Activated CD4-positive, alpha-beta T cell treated with anti-CD3 and anti-CD28 coated beads, Interleukin-2, amount 10 ng/mL, durations not matched to agents 24 days and 14 days (primary cell): ENCODE measurements at regions not wholly inside any gene's neighbourhood (a gene's known extent, or its start where the extent isn't known, plus 50 kb on each side); places are given as distances from the start of the nearest gene placed in this dataset.

ENCODE experiments used
- DNase-seq: peaks from one replicate; pipeline ENCODE4 v3.0.0; 2022
- H3K27ac Mint-ChIP-seq: one replicate; pipeline ENCODE4 v1.8.0; 2022; ENCODE audit warnings: mild to moderate bottlenecking, mixed read lengths
- H3K27me3 Mint-ChIP-seq: one replicate; pipeline ENCODE4 v1.8.0; 2022; ENCODE audit warnings: mixed read lengths
- H3K36me3 Mint-ChIP-seq: one replicate; pipeline ENCODE4 v1.8.0; 2022; ENCODE audit warnings: low read depth, mild to moderate bottlenecking, mixed read lengths
- H3K4me1 Mint-ChIP-seq: one replicate; pipeline ENCODE4 v1.8.0; 2021; ENCODE audit warnings: mixed read lengths
- H3K4me3 Mint-ChIP-seq: one replicate; pipeline ENCODE4 v1.8.0; 2022; ENCODE audit warnings: mild to moderate bottlenecking, moderate library complexity, mixed read lengths
- H3K9me3 Mint-ChIP-seq: one replicate; pipeline ENCODE4 v1.8.0; 2021; ENCODE audit warnings: mixed read lengths
- intact Hi-C: fragments of 100-400 bp; cut with micrococcal nuclease; formaldehyde crosslinking; loops from one replicate; pipeline ENCODE4 v1.15.1; 2023

- no peaks in the 10 kb centered on the region for H3K9me3 Mint-ChIP-seq
- H3K36me3 Mint-ChIP-seq, result no peaks in the 10 kb centered on the region
- H3K4me3 Mint-ChIP-seq, result no peak overlapping the region
- peaks cover 5% of the 10 kb centered on the region for H3K4me1 Mint-ChIP-seq
- peaks cover 14% of the 10 kb centered on the region for H3K27me3 Mint-ChIP-seq
- no peak for DNase-seq
- no peak overlapping the region for H3K27ac Mint-ChIP-seq
- intact Hi-C loops, result no loop called here
Measured at GRCh38 chr2:234623521-234623991, 126.7 kb upstream of the ARL4C start.

- H3K27me3 Mint-ChIP-seq, result peaks cover 7% of the 10 kb centered on the region
- H3K4me1 Mint-ChIP-seq, result peaks cover 5% of the 10 kb centered on the region
- no peak for DNase-seq
- no peak overlapping the region for H3K4me3 Mint-ChIP-seq
- intact Hi-C loops, result no loop called here
- H3K36me3 Mint-ChIP-seq, result no peaks in the 10 kb centered on the region
- no peak overlapping the region for H3K27ac Mint-ChIP-seq
- no peaks in the 10 kb centered on the region for H3K9me3 Mint-ChIP-seq
Measured at GRCh38 chr2:234621120-234621519, 124.2 kb upstream of the ARL4C start.

DNA sequence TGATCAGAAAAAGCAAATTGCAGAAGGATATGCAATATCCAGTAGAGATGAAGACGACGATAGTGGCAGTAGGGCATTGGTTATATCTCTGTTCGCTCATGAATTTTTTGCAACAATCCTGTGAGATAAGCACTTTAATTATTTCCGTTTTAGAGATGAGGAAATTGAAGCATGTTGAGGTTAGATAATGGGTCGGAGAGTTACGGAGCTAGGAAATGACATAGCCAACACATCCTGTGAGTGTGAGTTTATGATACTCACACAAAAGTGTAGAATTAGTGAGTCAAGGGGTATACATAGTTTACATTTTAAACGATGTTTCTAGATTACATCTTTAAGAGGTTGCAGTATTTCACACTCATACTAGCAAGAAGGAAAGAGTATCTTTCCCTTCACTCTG is 123.1 kb upstream of the ARL4C start:
- Mint-ChIP-seq H3K27ac (no peak overlapping the region), H3K27me3 (peaks cover 7% of the 10 kb centered on the region), H3K4me3 (no peak overlapping the region), H3K4me1 (peaks cover 5% of the 10 kb centered on the region), H3K9me3 (no peaks in the 10 kb centered on the region), H3K36me3 (no peaks in the 10 kb centered on the region)
- no peak for DNase-seq
- intact Hi-C loops, result no loop called here

DNA sequence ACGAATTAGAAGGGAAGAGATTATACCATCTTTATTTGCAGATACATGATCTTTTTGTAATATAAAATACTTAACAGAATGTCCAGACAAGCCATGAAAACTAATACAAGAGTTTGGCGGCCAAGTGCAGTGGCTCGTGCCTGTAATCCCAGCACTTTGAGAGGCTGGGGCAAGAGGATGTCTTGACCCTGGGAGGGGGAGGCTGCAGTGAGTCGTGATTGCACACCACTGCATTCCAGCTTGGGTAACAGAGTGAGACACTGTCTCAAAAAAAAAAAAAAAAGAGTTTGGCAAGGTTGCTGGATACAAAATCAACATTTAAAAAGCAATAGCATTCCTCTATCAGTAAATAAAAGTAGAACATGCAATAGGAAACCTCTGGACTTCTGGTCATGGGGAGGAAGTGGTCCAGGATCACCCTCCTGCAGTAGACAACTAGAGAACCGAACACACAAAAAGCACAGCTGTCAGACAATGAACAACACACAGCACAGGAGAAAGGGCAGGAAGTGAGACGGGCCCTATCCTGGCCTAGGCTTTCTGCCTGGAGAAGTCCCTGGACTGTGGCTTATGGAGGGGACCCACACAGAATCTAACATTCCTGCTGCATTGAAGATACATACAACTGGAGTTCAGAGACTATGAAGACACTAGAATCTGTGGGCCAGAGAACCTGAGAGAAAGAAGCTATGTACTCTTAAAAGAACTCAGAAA is 118.9 kb upstream of the ARL4C start:
- H3K9me3 Mint-ChIP-seq, result no peaks in the 10 kb centered on the region
- H3K27ac Mint-ChIP-seq, result no peak overlapping the region
- DNase-seq, result no peak
- peaks cover 10% of the 10 kb centered on the region for H3K27me3 Mint-ChIP-seq
- no peaks in the 10 kb centered on the region for H3K36me3 Mint-ChIP-seq
- H3K4me3 Mint-ChIP-seq, result no peak overlapping the region
- intact Hi-C loops, result no loop called here
- H3K4me1 Mint-ChIP-seq, result peaks cover 5% of the 10 kb centered on the region

GRCh38 chr2:234611209-234611608 is 114.3 kb upstream of the ARL4C start:
- Mint-ChIP-seq H3K4me3 (no peak overlapping the region), H3K9me3 (no peaks in the 10 kb centered on the region), H3K36me3 (no peaks in the 10 kb centered on the region), H3K4me1 (no peaks in the 10 kb centered on the region), H3K27me3 (peaks cover 2% of the 10 kb centered on the region), H3K27ac (no peak overlapping the region)
- intact Hi-C loops, result no loop called here
- no peak for DNase-seq

- intact Hi-C loops, result no loop called here
- H3K9me3 Mint-ChIP-seq, result no peaks in the 10 kb centered on the region
- H3K27me3 Mint-ChIP-seq, result peaks cover 2% of the 10 kb centered on the region
- H3K36me3 Mint-ChIP-seq, result no peaks in the 10 kb centered on the region
- H3K27ac Mint-ChIP-seq, result no peak overlapping the region
- no peak for DNase-seq
- no peaks in the 10 kb centered on the region for H3K4me1 Mint-ChIP-seq
- H3K4me3 Mint-ChIP-seq, result no peak overlapping the region
Measured at GRCh38 chr2:234608946-234609345, 112.1 kb upstream of the ARL4C start.

- intact Hi-C loops, result no loop called here
- H3K27ac Mint-ChIP-seq, result no peak overlapping the region
- H3K9me3 Mint-ChIP-seq, result no peaks in the 10 kb centered on the region
- H3K27me3 Mint-ChIP-seq, result peaks cover 2% of the 10 kb centered on the region
- H3K36me3 Mint-ChIP-seq, result no peaks in the 10 kb centered on the region
- H3K4me1 Mint-ChIP-seq, result no peaks in the 10 kb centered on the region
- no peak for DNase-seq
- no peak overlapping the region for H3K4me3 Mint-ChIP-seq
Measured at GRCh38 chr2:234607691-234608090, 110.8 kb upstream of the ARL4C start.

- Mint-ChIP-seq H3K27ac (no peak overlapping the region), H3K9me3 (no peaks in the 10 kb centered on the region), H3K4me1 (no peaks in the 10 kb centered on the region), H3K27me3 (no peaks in the 10 kb centered on the region), H3K4me3 (no peak overlapping the region), H3K36me3 (no peaks in the 10 kb centered on the region)
- DNase-seq, result no peak
- intact Hi-C loops, result no loop called here
Measured at GRCh38 chr2:234606896-234607295, 110.0 kb upstream of the ARL4C start.

DNA sequence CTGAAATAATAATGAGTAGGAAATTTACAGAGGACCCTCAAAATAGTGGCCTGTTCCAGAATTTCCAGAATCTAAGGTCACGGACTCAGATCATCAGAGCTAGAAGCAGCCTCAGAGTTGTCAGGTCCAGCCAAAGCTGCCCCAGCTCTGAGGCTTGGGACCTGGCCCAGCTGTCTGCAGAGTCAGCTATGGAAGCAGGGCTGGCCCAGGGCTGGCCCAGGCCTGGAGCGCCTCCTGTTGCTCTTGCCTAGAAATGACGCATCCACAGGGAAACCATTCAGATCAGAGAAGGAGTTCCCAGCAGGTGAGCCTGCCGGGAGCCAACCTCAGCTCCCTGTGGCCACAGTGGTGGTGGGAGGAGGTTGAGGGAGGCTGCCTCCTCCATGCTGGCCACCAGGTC is 106.7 kb upstream of the ARL4C start:
- intact Hi-C loops, result no loop called here
- Mint-ChIP-seq H3K27ac (no peak overlapping the region), H3K27me3 (peaks cover 3% of the 10 kb centered on the region), H3K36me3 (no peaks in the 10 kb centered on the region), H3K4me1 (no peaks in the 10 kb centered on the region), H3K4me3 (no peak overlapping the region), H3K9me3 (no peaks in the 10 kb centered on the region)
- DNase-seq, result no peak

DNA sequence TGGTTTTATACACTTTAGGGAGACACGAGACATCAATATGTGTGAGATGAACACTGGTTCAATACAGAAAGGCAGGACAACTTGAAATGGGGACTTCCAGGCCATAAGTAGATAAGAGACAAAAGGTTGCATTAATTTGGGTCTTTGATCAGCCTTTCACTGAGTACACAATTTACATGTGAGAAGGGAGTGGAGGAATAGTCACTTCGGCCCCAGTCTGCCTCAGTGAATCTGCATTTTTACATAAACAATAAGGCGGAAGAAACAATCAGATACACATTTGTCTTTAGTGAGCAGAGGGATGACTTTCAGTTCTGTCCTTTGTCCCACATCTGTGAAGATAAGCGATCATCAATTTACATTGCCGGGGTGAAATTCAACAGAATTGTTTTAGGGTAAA is 104.3 kb upstream of the ARL4C start:
- DNase-seq, result no peak
- H3K27ac Mint-ChIP-seq, result no peak overlapping the region
- peaks cover 3% of the 10 kb centered on the region for H3K27me3 Mint-ChIP-seq
- H3K9me3 Mint-ChIP-seq, result no peaks in the 10 kb centered on the region
- intact Hi-C loops, result no loop called here
- H3K4me3 Mint-ChIP-seq, result no peak overlapping the region
- no peaks in the 10 kb centered on the region for H3K4me1 Mint-ChIP-seq
- no peaks in the 10 kb centered on the region for H3K36me3 Mint-ChIP-seq

DNA sequence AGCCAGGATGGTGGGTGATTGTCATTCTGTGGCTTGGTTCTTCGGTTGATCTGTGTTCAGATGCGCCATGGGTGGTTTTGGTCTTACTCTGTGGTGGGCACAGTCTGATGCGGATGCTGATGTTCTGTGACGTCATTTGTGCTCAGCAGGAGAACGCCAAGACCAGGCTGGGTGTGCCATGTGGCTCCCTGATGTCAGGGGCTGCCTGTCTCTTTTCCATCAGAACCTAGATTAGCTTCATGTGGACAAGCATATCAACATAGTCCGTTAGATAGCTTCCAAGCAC is 100.6 kb upstream of the ARL4C start:
- no peaks in the 10 kb centered on the region for H3K36me3 Mint-ChIP-seq
- peaks cover 3% of the 10 kb centered on the region for H3K27me3 Mint-ChIP-seq
- no peaks in the 10 kb centered on the region for H3K4me1 Mint-ChIP-seq
- H3K27ac Mint-ChIP-seq, result no peak overlapping the region
- H3K4me3 Mint-ChIP-seq, result no peak overlapping the region
- no peaks in the 10 kb centered on the region for H3K9me3 Mint-ChIP-seq
- DNase-seq, result no peak
- intact Hi-C loops, result no loop called here

GRCh38 chr2:234596696-234597575 is 100.1 kb upstream of the ARL4C start:
- no peak for DNase-seq
- Mint-ChIP-seq H3K4me3 (no peak overlapping the region), H3K27ac (no peak overlapping the region), H3K4me1 (no peaks in the 10 kb centered on the region), H3K27me3 (peaks cover 3% of the 10 kb centered on the region), H3K36me3 (no peaks in the 10 kb centered on the region), H3K9me3 (no peaks in the 10 kb centered on the region)
- intact Hi-C loops, result no loop called here

DNA sequence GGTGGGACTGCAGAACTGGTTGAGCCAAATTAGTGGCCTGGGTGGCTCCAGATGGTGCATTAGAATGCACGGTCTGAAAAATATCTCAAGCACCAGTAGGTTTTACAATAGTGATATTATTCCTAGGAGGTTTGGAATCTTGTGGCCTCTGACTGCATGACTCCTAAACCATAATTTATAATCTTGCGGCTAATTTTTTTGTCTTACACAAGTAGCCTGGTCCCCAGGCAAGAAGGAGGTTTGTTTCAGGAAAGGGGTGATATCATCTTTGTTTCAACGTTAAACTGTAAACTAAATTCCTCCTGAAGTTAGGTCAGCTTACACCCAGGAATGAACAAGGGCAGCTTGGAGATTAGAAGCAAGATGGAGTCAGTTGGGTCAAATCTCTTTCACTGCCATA is 98.9 kb upstream of the ARL4C start:
- Mint-ChIP-seq H3K27me3 (no peaks in the 10 kb centered on the region), H3K9me3 (no peaks in the 10 kb centered on the region), H3K4me3 (no peak overlapping the region), H3K36me3 (no peaks in the 10 kb centered on the region), H3K4me1 (no peaks in the 10 kb centered on the region), H3K27ac (no peak overlapping the region)
- intact Hi-C loops, result no loop called here
- no peak for DNase-seq

DNA sequence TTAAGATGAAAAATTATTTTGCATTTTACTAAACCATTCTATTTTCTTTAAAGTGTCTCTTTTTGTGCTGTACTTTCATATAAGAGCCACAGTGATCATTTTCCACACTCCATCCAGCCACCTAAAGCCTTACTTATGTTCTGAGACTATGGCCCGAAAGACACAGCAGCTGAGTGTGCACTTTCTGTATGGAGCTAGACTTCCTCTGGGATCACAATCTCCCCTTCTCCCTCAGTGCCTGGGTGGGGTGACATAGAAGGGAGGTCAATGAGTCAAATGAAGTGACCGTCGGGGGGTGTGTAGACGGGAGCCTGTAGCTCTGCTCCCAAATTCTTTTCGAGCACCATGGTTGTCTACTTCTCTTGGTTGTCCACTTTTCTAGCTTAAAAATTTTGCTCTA is 97.8 kb upstream of the ARL4C start:
- no peaks in the 10 kb centered on the region for H3K4me1 Mint-ChIP-seq
- peaks cover 2% of the 10 kb centered on the region for H3K27me3 Mint-ChIP-seq
- no peak overlapping the region for H3K4me3 Mint-ChIP-seq
- H3K9me3 Mint-ChIP-seq, result no peaks in the 10 kb centered on the region
- no peaks in the 10 kb centered on the region for H3K36me3 Mint-ChIP-seq
- intact Hi-C loops, result no loop called here
- no peak overlapping the region for H3K27ac Mint-ChIP-seq
- DNase-seq, result no peak
